Psoas muscle (tissue), 7 donors: ENCODE measurements at regions not wholly inside any gene's neighbourhood (a gene's known extent, or its start where the extent isn't known, plus 50 kb on each side); places are given as distances from the start of the nearest gene placed in this dataset.

ENCODE experiments used
- ATAC-seq, 4 donors: fragments of 200-7000 bp; cut with Tn5 transposase; one replicate each; pipeline ENCODE4 v1.9.1; 2020; ENCODE audit warnings: moderate library complexity in 3 of 4, mild to moderate bottlenecking in 2 of 4
- DNase-seq, 2 donors: peaks; one replicate each; pipeline ENCODE4 v3.0.0-alpha.2; 2020
- H3K27ac ChIP-seq: fragments of 200-600 bp; one replicate; pipeline ENCODE4 v1.8.0; 2022
- H3K27me3 ChIP-seq, 3 donors: fragments of 200-600 bp in 1 of 3; one replicate each; pipeline versions ENCODE4 v1.6.1 to v1.8.0; 2013 to 2022; ENCODE audit warnings: low read length in 2 of 3, mild to moderate bottlenecking in 2 of 3, moderate library complexity in 1 of 3; ENCODE audit not compliant: insufficient read depth in 3 of 3
- H3K36me3 ChIP-seq, 2 donors: fragments of 200-600 bp in 1 of 2; one replicate each; pipeline versions ENCODE4 v1.6.1 to v1.8.0; 2013 to 2022; ENCODE audit warnings: low read depth in 1 of 2, mild to moderate bottlenecking in 1 of 2, moderate library complexity in 1 of 2; ENCODE audit not compliant: insufficient read depth in 1 of 2
- H3K4me1 ChIP-seq: fragments of 200-600 bp; one replicate; pipeline ENCODE4 v1.8.0; 2022
- H3K4me3 ChIP-seq: fragments of 200-600 bp; one replicate; pipeline ENCODE4 v1.8.0; 2022; ENCODE audit warnings: mild to moderate bottlenecking
- H3K9me3 ChIP-seq: fragments of 200-600 bp; one replicate; pipeline ENCODE4 v1.8.0; 2022
- WGBS, 3 donors: extraction: QIAGEN DNeasy Blood & Tissue Kit; methylation state at CpG; one replicate each; pipeline versions ENCODE4 v1.1.6 to v1.1.7; 2013; 5-methylcytosine and 5-hydroxymethylcytosine counted together
- intact Hi-C, 2 donors: fragments of 100-400 bp; cut with DNase I; formaldehyde crosslinking; loops; one replicate each; pipeline versions ENCODE4 v1.11.0 to v1.14.2; 2022
- TF ChIP-seq, protein P1 (sequence below): fragments of 200-600 bp; IDR thresholded peaks from one replicate; pipeline ENCODE4 v1.8.0; 2022; ENCODE audit warnings: antibody characterized with exemption
- donor health status: healthy with polysubstance abuse.
- donor health status: DM: no; HTN: no; CAD: no; lungs with moderate emphysema.
- donor health status: Bipolar disorder and iron deficiency.
- donor health status: healthy.
- donor health status: DM: yes; HTN: yes; CAD: no.
- donor health status: DM: no; HTN: no; CAD: no.
- donor health status: DM: yes; HTN: yes; CAD: no.

DNA sequence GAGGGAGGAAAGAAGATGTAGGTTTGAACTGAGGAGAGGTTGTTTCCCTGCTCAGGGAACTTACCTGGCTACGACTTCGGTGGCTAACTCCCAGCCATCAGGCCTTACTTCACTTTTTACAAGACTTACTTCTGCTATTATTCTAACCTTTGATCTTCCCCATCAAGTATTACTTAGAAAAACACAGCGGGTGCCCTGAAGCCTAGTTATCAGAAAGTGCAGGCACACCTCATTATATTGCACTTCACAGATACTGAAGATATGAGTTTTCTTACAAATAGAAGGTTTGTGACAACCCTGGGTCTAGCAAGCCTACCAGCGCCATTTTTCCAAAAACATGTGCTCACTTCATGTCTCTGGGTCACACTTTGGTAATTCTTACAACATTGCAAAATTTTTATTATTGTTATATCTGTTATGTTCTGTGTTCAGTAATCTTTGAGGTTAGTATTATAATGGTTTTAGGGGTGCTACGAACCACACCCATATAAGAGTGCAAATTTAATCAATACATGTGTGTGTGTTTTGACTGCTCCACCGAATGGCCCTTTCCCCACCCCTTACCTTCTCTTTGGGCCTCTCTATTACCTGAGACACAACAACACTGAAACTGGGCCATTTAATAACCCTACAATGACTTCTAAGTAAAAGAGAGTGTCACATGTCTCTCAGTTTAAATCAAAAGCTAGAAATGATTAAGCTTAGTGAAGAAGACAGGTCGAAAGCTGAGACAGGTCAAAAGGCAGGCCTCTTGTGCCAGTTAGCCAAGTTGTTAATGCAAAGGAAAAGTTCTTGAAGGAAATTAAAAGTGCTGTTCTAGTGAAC lies 2102.7 kb upstream of the WWC1 start:
- ATAC-seq (no peak), DNase-seq (no peak)
- Histone ChIP-seq H3K27ac (no peak overlapping the region), H3K36me3 (no peaks in the 10 kb centered on the region), H3K4me3 (no peak overlapping the region), H3K4me1 (no peaks in the 10 kb centered on the region), H3K27me3 (no peaks in the 10 kb centered on the region), H3K9me3 (no peaks in the 10 kb centered on the region)
- intact Hi-C loops: no loop called here
- TF ChIP-seq, protein P1, sequence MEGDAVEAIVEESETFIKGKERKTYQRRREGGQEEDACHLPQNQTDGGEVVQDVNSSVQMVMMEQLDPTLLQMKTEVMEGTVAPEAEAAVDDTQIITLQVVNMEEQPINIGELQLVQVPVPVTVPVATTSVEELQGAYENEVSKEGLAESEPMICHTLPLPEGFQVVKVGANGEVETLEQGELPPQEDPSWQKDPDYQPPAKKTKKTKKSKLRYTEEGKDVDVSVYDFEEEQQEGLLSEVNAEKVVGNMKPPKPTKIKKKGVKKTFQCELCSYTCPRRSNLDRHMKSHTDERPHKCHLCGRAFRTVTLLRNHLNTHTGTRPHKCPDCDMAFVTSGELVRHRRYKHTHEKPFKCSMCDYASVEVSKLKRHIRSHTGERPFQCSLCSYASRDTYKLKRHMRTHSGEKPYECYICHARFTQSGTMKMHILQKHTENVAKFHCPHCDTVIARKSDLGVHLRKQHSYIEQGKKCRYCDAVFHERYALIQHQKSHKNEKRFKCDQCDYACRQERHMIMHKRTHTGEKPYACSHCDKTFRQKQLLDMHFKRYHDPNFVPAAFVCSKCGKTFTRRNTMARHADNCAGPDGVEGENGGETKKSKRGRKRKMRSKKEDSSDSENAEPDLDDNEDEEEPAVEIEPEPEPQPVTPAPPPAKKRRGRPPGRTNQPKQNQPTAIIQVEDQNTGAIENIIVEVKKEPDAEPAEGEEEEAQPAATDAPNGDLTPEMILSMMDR: no peak
- WGBS, 3 donors: 83 to 85% (median 84%) methylated on average over 7 of the region's 7 CpGs

DNA sequence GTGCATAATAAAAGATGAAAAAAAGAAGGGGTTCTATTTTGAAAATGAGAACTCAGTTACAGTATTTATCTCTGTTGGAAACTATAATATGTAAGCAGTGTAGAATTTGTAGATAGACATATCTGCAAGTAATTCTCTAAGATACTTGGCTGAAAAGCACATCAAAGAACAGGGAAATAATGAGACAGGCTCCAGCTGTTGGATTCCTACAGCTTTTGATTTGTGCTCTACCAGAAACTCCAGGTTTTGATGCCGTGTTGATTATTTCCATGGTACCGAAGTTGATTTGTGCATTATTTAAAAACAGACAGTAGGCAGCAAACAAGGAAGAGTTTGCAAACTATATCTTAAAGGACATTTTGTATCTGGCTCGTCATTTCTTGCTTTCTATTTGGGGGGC lies 2098.7 kb upstream of the WWC1 start:
- DNase-seq: no peak
- no peak for ATAC-seq
- no peaks in the 10 kb centered on the region for H3K4me1 ChIP-seq
- 42 to 47% (median 46%) methylated on average over 3 of the region's 3 CpGs for WGBS, 3 donors
- H3K27ac ChIP-seq: no peak overlapping the region
- H3K27me3 ChIP-seq: no peaks in the 10 kb centered on the region
- no peaks in the 10 kb centered on the region for H3K9me3 ChIP-seq
- TF ChIP-seq, protein P1: no peak
- H3K36me3 ChIP-seq: no peaks in the 10 kb centered on the region
- intact Hi-C loops: no loop called here
- H3K4me3 ChIP-seq: no peak overlapping the region

DNA sequence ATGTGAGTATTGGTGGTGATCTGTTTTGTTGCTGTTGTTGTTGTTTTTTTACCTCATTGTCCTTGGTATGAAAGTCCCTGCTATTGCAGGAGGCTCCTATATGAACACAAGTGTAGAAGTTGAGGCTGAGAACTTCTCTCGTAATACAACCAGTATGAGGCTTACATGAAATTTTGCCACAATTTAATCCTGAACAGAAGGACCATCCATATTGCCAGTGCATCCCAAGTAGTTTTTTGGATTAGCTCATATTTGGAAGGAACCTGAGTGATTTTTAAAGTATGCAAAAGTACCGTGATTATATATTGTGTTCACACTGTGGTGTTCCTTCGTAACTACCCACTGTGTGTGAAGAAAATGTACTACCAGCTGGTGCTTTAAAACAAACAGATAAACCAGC lies 2095.5 kb upstream of the WWC1 start:
- H3K27ac ChIP-seq: no peak overlapping the region
- no peaks in the 10 kb centered on the region for H3K36me3 ChIP-seq
- intact Hi-C loops: no loop called here
- WGBS, 3 donors: 71 to 79% (median 75%) methylated on average over 3 of the region's 3 CpGs
- H3K4me1 ChIP-seq: no peaks in the 10 kb centered on the region
- no peaks in the 10 kb centered on the region for H3K27me3 ChIP-seq
- TF ChIP-seq, protein P1: no peak
- DNase-seq (no peak), ATAC-seq (no peak)
- H3K9me3 ChIP-seq: no peaks in the 10 kb centered on the region
- no peak overlapping the region for H3K4me3 ChIP-seq

DNA sequence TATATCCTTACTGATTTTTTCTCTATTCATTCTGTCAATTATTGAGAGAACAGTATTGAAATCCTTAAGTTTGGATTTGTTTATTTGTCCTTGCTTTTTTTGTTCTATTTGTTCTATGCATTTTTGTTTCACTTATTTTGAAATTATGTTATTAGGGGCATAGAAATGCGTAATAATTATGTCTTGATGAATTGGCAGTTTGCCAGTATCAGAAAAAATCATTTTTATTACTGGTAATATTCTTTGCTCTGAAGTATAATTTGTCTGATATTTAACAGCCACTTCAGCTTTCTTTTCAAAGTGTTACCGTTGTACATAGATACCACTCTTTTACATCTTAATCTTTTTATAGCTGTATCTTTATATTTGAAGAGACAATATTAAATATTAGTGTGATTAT lies 2090.9 kb upstream of the WWC1 start:
- TF ChIP-seq, protein P1: no peak
- Histone ChIP-seq H3K36me3 (no peaks in the 10 kb centered on the region), H3K27me3 (no peaks in the 10 kb centered on the region), H3K9me3 (no peaks in the 10 kb centered on the region), H3K27ac (no peak overlapping the region), H3K4me1 (no peaks in the 10 kb centered on the region), H3K4me3 (no peak overlapping the region)
- intact Hi-C loops: no loop called here
- DNase-seq: no peak
- 64 to 76% (median 70%) methylated on average over 2 of the region's 2 CpGs for WGBS, 3 donors
- ATAC-seq: no peak

DNA sequence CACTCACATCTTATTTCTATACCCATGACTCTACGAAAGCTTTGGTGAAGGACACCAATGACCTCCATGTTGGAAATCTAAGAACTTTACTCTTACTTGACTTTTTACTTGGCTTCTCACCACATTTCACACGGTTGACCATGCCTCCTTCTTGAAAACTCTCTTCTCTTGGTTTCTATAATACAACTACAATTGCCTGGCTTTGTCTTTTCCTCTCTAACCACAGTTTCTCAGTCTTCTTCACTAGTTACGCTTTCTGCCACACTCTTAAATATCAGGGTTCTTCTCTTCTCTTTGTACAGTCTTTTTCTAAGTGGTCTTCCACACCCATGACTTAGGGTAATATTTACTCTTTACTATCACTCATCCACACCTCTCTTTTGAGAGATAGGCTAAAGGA lies 2079.8 kb upstream of the WWC1 start:
- no peaks in the 10 kb centered on the region for H3K36me3 ChIP-seq
- H3K27ac ChIP-seq: no peak overlapping the region
- DNase-seq: no peak
- TF ChIP-seq, protein P1: no peak
- intact Hi-C loops: no loop called here
- no peaks in the 10 kb centered on the region for H3K27me3 ChIP-seq
- WGBS, 3 donors: 77 to 82% (median 82%) methylated on average over 3 of the region's 3 CpGs
- H3K4me1 ChIP-seq: no peaks in the 10 kb centered on the region
- H3K9me3 ChIP-seq: no peaks in the 10 kb centered on the region
- ATAC-seq: no peak
- no peak overlapping the region for H3K4me3 ChIP-seq
